ENCODE measurements at regions not wholly inside any gene's neighbourhood (a gene's known extent, or its start where the extent isn't known, plus 50 kb on each side); places are given as distances from the start of the nearest gene placed in this dataset.

DNA sequence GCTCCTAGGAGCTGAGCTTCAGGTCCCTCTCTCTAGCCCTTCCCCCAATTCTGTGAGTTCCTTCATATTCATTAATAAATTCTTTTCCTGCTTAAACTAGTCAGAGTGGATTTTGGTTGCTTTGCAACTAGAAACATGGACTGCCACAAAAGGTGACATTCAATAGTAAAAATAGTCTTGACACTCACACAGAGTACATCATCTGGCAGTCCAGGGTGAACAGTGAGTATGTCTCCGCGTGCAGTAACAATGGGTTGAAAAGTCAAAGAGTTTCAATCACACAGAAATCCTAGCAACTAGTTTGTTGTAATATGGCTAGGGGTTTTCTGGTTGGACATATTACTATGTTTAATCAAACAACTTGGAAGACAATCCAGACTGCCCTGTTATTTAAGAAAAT is 168.8 kb upstream of the TBX20 start:
- no peaks in the 10 kb centered on the region for H3K9me3 ChIP-seq (replicated peaks)
- H3K27ac ChIP-seq, result no peak overlapping the region
- no peak overlapping the region for H3K4me3 ChIP-seq
- peaks cover 4% of the 10 kb centered on the region; the same call in 1 of the 2 replicates for H3K27me3 ChIP-seq
- no peaks in the 10 kb centered on the region for H3K4me1 ChIP-seq
- H3K36me3 ChIP-seq, result no peaks in the 10 kb centered on the region
- DNase-seq, result no peak

GRCh38 chr7:35420656-35421055 is 166.8 kb upstream of the TBX20 start:
- no peaks in the 10 kb centered on the region for H3K36me3 ChIP-seq

DNA sequence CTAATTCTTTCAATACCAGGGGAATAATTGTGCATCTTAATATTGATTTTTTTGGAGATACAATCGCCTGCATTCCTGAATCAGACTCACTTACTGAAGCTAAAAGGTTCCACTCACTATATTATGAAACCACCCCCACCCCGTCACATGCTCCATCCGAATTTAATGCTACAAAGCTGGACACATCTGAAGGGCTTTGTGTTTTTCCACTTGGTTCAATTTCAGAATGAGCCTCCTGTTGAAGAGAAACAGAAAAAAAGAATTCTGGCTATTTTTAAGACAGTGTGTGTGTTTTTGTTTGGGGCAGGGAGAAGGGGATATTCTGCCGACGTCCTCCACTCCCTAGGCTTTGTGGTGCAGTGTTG is 165.5 kb upstream of the TBX20 start:
- no peak for DNase-seq
- H3K4me3 ChIP-seq, result no peak overlapping the region

More at GRCh38 chr7:35420656-35421055, 166.8 kb upstream of the TBX20 start:
- no peak for DNase-seq
- Histone ChIP-seq H3K27me3 (peaks cover 7% of the 10 kb centered on the region; the same call in 1 of the 2 replicates), H3K4me1 (no peaks in the 10 kb centered on the region), H3K9me3 (replicated peaks) (no peaks in the 10 kb centered on the region), H3K27ac (no peak overlapping the region), H3K4me3 (no peak overlapping the region)

DNA sequence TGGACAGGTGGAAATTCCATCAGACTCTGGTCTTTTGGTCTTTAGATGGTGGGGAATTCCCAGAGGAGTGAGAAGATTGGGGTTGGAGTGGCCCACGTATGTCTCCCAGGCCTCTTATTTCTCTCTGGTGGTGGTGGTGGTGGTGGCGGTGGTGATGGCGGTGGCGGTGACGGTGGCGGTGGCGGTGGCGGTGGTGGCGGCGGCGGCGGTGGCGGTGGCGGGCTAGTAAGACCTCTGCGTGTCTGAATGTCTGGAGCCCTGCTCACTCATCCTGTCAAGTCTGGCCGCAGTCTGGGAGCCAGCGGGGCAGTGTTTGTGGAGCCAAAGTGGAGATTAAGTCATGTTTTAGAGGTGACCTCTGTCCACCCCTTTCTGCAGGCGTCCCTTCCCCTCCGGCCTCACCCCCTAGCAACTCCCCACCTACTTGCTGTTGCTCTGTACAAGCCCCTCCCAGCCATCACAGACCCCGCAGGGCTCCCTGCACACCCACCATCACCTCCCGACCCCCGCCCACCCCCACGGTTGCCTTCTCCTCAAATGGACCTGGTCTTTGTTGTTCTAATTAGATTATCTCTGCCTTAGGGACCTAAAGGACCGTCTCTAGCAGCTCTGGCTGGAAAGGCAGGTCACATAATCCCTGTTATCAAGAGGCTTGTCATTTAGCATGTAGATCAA is 165.0 kb upstream of the TBX20 start:
- Histone ChIP-seq H3K27ac (no peak overlapping the region), H3K4me1 (no peaks in the 10 kb centered on the region), H3K36me3 (no peaks in the 10 kb centered on the region), H3K27me3 (peaks cover 7% of the 10 kb centered on the region; the same call in 1 of the 2 replicates), H3K4me3 (no peak overlapping the region), H3K9me3 (replicated peaks) (no peaks in the 10 kb centered on the region)
- DNase-seq, result no peak

More for the DNA sequence above, 165.5 kb upstream of the TBX20 start:
- Histone ChIP-seq H3K27ac (no peak overlapping the region), H3K36me3 (no peaks in the 10 kb centered on the region), H3K4me1 (no peaks in the 10 kb centered on the region), H3K27me3 (peaks cover 7% of the 10 kb centered on the region; the same call in 1 of the 2 replicates), H3K9me3 (replicated peaks) (no peaks in the 10 kb centered on the region)

DNA sequence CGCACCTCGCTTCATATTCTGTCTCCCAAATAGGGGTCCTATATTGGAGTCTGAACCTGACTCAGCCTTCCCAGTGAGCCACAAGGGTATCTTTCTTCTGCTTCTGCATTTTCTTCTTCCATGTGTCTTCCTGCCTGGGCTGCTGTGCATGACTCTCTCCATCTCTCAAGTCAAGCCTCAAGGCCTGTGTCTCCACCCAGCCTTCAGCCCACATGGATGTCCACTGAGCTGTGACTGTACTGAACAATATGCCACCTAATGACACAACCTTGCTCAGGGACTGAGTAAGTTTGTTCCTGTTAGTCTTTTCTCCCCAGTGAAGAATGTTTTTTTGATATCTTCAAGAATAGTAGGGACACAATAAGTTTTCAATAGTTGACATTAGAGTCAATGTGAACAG is 162.7 kb upstream of the TBX20 start:
- H3K27me3 ChIP-seq, result peaks cover 7% of the 10 kb centered on the region; the same call in 1 of the 2 replicates
- no peak overlapping the region for H3K4me3 ChIP-seq
- no peak for DNase-seq
- H3K9me3 ChIP-seq (replicated peaks), result no peaks in the 10 kb centered on the region
- no peak overlapping the region for H3K27ac ChIP-seq
- H3K4me1 ChIP-seq, result no peaks in the 10 kb centered on the region
- no peaks in the 10 kb centered on the region for H3K36me3 ChIP-seq

DNA sequence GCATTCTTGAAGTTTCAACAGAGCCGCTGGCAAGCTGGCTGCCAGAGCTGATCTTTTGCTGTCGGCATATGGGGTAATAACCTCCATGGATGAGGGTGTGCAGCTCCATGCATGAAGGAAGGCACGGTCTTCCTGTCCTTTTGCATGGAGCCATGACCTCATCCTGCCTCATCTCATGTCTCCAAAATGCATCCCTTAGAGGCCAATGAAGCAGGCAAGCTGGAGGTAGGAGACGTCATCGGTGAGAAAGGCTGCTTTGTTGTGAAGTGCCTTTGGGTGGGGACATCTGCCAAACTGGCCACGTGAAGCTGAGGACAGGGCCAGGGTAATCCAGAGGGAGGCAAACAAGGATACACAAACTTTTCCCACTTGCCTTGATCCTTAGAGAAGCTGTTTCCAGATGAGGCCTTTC is 161.5 kb upstream of the TBX20 start:
- no peak overlapping the region for H3K27ac ChIP-seq
- H3K9me3 ChIP-seq (replicated peaks), result no peaks in the 10 kb centered on the region
- H3K4me1 ChIP-seq, result no peaks in the 10 kb centered on the region
- H3K27me3 ChIP-seq, result 0 out of 2 replicates have a peak, but pooled peaks cover 3% of the 10 kb centered on the region
- no peak for DNase-seq
- H3K4me3 ChIP-seq, result no peak overlapping the region
- H3K36me3 ChIP-seq, result no peaks in the 10 kb centered on the region

DNA sequence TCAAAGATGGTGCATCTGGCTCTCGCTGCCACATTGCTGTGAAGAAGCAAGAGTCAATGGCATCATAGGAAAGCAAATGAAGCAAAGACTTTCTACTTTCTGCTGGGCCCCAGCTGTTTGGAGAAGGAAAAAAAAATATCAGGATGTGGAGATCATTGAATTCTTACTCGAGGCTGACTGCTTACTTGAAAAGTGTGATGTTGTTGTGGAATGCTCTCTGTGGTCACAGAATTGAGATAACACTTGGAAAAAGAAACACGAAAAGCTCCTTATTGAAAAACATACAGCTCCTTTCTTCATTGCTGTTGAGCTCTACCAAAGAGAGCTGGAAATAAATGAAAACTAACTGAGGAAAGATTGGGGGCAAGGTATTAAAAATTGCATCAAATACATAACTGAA is 157.4 kb upstream of the TBX20 start:
- no peak for DNase-seq
- Histone ChIP-seq H3K36me3 (no peaks in the 10 kb centered on the region), H3K4me3 (no peak overlapping the region), H3K27me3 (no peaks in the 10 kb centered on the region), H3K27ac (no peak overlapping the region), H3K4me1 (no peaks in the 10 kb centered on the region), H3K9me3 (replicated peaks) (no peaks in the 10 kb centered on the region)

- H3K36me3 ChIP-seq, result no peaks in the 10 kb centered on the region
- H3K27ac ChIP-seq, result no peak overlapping the region
- H3K4me1 ChIP-seq, result no peaks in the 10 kb centered on the region
- H3K4me3 ChIP-seq, result no peak overlapping the region
- H3K9me3 ChIP-seq (replicated peaks), result no peaks in the 10 kb centered on the region
- no peaks in the 10 kb centered on the region for H3K27me3 ChIP-seq
- no peak for DNase-seq
Measured at GRCh38 chr7:35405461-35405860, 151.6 kb upstream of the TBX20 start.

DNA sequence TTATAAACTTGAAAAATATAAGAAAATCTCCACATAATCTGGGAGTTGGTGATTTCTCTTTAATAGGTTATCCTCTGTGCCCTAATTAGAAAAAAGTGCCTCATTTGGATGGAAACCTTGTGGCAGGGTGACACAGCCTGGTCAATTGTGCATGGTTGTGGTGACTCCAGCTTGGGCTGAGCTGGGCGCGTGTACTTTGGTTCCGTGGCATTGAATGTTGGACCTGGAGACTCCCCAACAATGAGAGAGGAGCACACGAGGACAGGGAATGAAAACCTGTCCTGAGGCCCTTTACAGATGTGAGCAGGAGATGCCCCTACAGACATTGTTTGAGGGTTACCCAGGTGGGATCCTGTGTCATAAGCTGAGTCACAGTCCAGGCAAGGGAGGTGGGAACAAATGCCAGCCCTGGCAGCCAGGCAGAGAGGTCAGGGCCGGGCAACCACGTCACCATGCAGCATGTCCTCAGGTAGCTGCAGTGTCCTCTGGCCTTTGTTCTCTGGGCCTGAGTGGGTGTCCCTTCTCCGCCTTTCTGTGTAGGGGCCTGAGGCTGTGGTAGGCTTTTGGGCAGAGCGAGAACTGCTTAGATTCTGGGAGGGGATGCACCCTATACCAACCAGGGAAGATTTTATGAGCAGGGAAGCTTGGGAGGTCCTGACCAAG is 147.4 kb upstream of the TBX20 start:
- Histone ChIP-seq H3K4me1 (no peaks in the 10 kb centered on the region), H3K9me3 (replicated peaks) (no peaks in the 10 kb centered on the region), H3K4me3 (no peak overlapping the region), H3K36me3 (no peaks in the 10 kb centered on the region), H3K27me3 (no peaks in the 10 kb centered on the region), H3K27ac (no peak overlapping the region)
- no peak for DNase-seq

DNA sequence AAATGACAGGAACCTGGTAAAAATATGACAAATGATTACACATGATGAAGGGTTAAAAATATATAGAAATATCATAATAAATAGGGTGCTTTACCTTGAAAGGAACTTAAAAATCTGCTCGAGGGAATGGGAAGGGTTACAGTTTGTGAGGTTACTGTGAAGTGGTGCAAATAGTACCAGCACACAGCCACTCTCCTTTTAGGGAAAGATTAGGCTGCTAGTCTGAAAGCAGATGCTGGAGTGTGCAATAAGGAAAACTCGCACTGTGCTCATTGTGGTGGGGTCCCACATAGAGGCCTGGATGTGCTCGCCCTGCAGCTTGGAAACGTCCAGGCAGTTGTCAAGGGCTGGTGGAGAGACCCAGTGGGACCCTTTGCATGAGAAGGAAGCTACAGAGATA is 145.9 kb upstream of the TBX20 start:
- Histone ChIP-seq H3K4me1 (no peaks in the 10 kb centered on the region), H3K4me3 (no peak overlapping the region), H3K9me3 (replicated peaks) (no peaks in the 10 kb centered on the region), H3K36me3 (no peaks in the 10 kb centered on the region), H3K27me3 (no peaks in the 10 kb centered on the region; the same call in 1 of the 2 replicates), H3K27ac (no peak overlapping the region)
- DNase-seq, result no peak

GRCh38 chr7:35399216-35399615 is 145.3 kb upstream of the TBX20 start:
- Histone ChIP-seq H3K4me3 (no peak overlapping the region), H3K27ac (no peak overlapping the region), H3K27me3 (no peaks in the 10 kb centered on the region; the same call in 1 of the 2 replicates), H3K36me3 (no peaks in the 10 kb centered on the region), H3K9me3 (replicated peaks) (no peaks in the 10 kb centered on the region), H3K4me1 (no peaks in the 10 kb centered on the region)
- DNase-seq, result no peak

DNA sequence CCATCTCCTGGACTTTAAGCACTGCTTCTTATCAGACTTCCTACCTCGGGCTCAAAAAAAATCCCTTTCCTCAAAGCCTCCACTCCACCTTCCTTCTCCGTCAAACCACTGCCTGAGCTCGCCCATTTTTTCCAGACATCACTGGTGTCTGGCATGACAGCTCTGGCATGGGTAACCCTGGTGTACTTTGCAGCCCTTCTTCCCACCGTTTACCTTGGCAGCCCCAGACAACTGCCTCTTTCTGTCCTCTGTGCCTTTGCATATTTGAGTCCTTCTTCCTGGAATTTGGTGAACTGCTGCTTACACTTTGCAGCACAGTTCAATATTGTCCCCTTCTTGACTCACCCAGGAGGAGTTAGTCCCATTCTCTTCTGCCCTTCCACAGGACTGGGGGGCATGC is 144.6 kb upstream of the TBX20 start:
- Histone ChIP-seq H3K4me1 (no peaks in the 10 kb centered on the region), H3K27ac (no peak overlapping the region), H3K36me3 (no peaks in the 10 kb centered on the region), H3K9me3 (replicated peaks) (no peaks in the 10 kb centered on the region), H3K4me3 (no peak overlapping the region), H3K27me3 (no peaks in the 10 kb centered on the region; the same call in 1 of the 2 replicates)
- DNase-seq, result no peak

- Histone ChIP-seq H3K4me3 (no peak overlapping the region), H3K27me3 (peaks cover 10% of the 10 kb centered on the region; the same call in 1 of the 2 replicates), H3K4me1 (no peaks in the 10 kb centered on the region), H3K9me3 (replicated peaks) (no peaks in the 10 kb centered on the region), H3K27ac (no peak overlapping the region), H3K36me3 (no peaks in the 10 kb centered on the region)
- DNase-seq, result no peak
Measured at GRCh38 chr7:35390146-35390545, 136.2 kb upstream of the TBX20 start.

- Histone ChIP-seq H3K36me3 (no peaks in the 10 kb centered on the region), H3K9me3 (replicated peaks) (no peaks in the 10 kb centered on the region), H3K4me1 (no peaks in the 10 kb centered on the region), H3K4me3 (no peak overlapping the region), H3K27me3 (peaks cover 13% of the 10 kb centered on the region; the same call in 1 of the 2 replicates), H3K27ac (no peak overlapping the region)
- DNase-seq, result no peak
Measured at GRCh38 chr7:35389636-35390035, 135.7 kb upstream of the TBX20 start.

GRCh38 chr7:35386816-35387706 is 133.2 kb upstream of the TBX20 start:
- peaks cover 15% of the 10 kb centered on the region; the same call in 1 of the 2 replicates for H3K27me3 ChIP-seq
- no peak for DNase-seq
- H3K4me3 ChIP-seq, result no peak overlapping the region
- H3K4me1 ChIP-seq, result no peaks in the 10 kb centered on the region
- no peaks in the 10 kb centered on the region for H3K9me3 ChIP-seq (replicated peaks)
- no peaks in the 10 kb centered on the region for H3K36me3 ChIP-seq
- no peak overlapping the region for H3K27ac ChIP-seq
